ENCODE measurements at regions not wholly inside any gene's neighbourhood (a gene's known extent, or its start where the extent isn't known, plus 50 kb on each side); places are given as distances from the start of the nearest gene placed in this dataset.

DNA sequence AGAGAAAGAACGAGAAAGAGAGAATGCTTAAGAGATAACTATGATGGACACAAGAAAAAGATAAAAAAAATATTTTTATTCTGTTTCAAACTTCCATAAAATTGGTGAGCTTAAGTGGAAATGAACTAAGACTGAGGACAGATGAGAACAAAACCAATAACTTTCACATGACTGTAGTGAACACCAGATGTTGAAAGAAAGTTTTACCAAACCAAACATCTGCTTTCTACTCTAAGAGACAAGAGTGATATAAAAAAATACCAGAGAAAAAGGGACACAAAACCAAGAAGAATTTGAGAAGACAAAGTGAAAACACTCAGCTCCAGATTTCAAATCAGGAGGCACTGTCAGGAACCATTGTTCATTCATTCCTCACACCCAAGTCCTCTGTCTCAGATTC lies 147.9 kb downstream of the IMPG2 start:
- no peak for DNase-seq (ENCODE audit: low spot score)
- TF ChIP-seq CTCF (IDR thresholded peaks at IDR 0.05; ENCODE audit: borderline replicate concordance, control extremely low read depth, extremely low read depth, insufficient read depth, missing control alignments) = no peak
- in situ Hi-C loops (cut with MboI; ENCODE audit: low sequenced_read_pairs, unreplicated experiment) = no loop called here

DNA sequence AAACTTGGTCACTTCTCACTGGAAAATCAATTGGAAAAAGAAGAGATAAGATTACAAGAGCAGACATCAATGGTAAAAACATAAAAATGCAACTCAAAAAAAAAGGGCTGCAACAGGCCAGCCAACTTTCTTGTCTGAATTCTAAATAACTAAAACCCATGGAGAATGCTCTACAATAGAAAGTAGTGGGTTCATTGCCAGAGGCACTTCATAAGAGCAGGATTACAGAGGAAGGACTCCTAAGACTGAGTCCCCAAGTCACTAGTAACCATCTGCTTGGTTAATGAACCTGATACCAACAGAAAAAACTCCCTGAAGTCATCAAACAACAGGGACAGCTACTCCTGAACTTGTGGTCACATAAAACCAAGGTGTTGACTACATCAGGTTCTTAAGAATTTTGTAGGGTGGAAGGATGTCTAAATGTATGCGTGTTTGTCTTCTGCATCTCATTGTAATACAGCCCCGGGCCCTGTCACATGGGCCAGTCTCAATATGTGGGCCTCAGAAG lies 148.6 kb downstream of the IMPG2 start:
- no peak for DNase-seq (ENCODE audit: low spot score)
- TF ChIP-seq CTCF (IDR thresholded peaks at IDR 0.05; ENCODE audit: borderline replicate concordance, control extremely low read depth, extremely low read depth, insufficient read depth, missing control alignments) = no peak
- in situ Hi-C loops (cut with MboI; ENCODE audit: low sequenced_read_pairs, unreplicated experiment) = no loop called here

DNA sequence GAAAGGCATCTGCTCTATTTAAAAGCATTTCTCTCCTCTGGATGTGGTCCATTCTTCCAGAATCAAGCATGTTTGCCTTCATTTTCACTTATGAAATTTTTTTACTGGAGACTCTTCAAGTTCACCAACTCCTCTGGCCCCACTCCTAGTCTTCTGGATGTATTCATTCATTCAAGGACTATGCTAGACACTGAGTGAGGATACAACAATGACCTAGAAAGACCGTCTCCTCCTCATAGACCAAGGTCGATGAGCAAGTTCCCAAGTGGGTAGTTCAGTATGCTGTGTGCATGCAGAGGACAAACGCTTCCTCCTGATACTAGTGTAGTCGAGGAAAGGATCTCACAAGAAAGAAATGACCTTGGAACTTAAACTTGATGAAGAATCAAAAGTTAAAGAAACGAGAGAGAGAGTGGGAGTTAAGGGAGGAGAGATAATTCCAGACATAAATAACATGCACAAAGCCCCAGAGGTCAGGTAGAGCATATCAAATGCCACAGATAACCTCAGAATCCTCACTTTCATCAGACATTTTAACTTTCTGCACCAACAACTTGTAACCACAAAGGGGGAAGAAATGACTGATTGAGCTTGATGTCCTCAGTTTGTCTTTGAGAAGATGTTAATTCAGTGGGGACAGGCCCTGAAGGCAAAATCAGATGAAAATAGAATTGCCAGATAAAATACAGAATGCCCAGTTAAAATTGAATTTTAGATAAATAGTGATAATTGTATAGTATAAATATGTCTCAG lies 149.4 kb downstream of the IMPG2 start:
- no peak for DNase-seq (ENCODE audit: low spot score)
- TF ChIP-seq CTCF (IDR thresholded peaks at IDR 0.05; ENCODE audit: borderline replicate concordance, control extremely low read depth, extremely low read depth, insufficient read depth, missing control alignments) = no peak
- in situ Hi-C loops (cut with MboI; ENCODE audit: low sequenced_read_pairs, unreplicated experiment) = no loop called here

GRCh38 chr3:101170062-101170771 lies 150.2 kb downstream of the IMPG2 start:
- no peak for DNase-seq (ENCODE audit: low spot score)
- TF ChIP-seq CTCF (IDR thresholded peaks at IDR 0.05; ENCODE audit: borderline replicate concordance, control extremely low read depth, extremely low read depth, insufficient read depth, missing control alignments) = no peak
- in situ Hi-C loops (cut with MboI; ENCODE audit: low sequenced_read_pairs, unreplicated experiment) = no loop called here

GRCh38 chr3:101169516-101169915 lies 150.9 kb downstream of the IMPG2 start:
- DNase-seq (ENCODE audit: low spot score) = no peak
- TF ChIP-seq CTCF (IDR thresholded peaks at IDR 0.05; ENCODE audit: borderline replicate concordance, control extremely low read depth, extremely low read depth, insufficient read depth, missing control alignments) = no peak
- in situ Hi-C loops (cut with MboI; ENCODE audit: low sequenced_read_pairs, unreplicated experiment) = no loop called here

- in situ Hi-C loops (cut with MboI; ENCODE audit: low sequenced_read_pairs, unreplicated experiment) = no loop called here
- no peak for DNase-seq (ENCODE audit: low spot score)
- no peak for TF ChIP-seq CTCF (IDR thresholded peaks at IDR 0.05; ENCODE audit: borderline replicate concordance, control extremely low read depth, extremely low read depth, insufficient read depth, missing control alignments)
These were observed 153.0 kb downstream of the IMPG2 start for GRCh38 chr3:101167376-101167775.
